NCI-H2029 treated with DMSO at 0.1 percent for 48 hours (cell line): ENCODE measurements at regions not wholly inside any gene's neighbourhood (a gene's known extent, or its start where the extent isn't known, plus 50 kb on each side); places are given as distances from the start of the nearest gene placed in this dataset.

Experiments used
- DNase-seq: peaks from one replicate; lab custom pipeline; 2025; lab: John Stamatoyannopoulos, UW

DNA sequence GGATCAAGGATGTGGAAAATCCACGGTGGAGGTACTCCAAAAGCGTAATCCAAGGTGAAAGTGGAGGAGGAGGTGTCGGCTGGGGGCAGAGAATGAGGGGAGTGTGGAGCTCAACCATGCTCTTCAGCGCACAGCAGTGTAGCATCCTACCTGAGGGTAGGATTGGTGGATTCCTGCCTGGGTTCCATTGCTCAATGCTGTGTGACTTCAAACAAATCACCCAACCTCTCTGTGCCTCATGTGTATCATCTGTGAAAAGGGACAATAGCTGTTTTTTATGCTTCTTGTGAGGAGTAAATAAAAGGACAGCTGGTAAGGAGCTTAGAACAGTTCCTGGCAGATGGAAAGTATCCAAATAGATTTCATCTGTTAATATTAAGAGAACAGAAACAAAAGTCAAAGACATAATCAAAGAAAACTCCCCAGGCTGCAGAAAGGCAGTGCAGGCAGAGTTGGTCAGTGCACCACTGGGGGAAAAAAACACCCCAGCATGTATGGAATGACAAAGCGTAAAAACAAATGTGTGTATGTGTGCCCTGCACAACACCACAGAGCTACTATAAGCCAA is 130.0 kb upstream of the HDAC4 start:
- DNase-seq = no peak

DNA sequence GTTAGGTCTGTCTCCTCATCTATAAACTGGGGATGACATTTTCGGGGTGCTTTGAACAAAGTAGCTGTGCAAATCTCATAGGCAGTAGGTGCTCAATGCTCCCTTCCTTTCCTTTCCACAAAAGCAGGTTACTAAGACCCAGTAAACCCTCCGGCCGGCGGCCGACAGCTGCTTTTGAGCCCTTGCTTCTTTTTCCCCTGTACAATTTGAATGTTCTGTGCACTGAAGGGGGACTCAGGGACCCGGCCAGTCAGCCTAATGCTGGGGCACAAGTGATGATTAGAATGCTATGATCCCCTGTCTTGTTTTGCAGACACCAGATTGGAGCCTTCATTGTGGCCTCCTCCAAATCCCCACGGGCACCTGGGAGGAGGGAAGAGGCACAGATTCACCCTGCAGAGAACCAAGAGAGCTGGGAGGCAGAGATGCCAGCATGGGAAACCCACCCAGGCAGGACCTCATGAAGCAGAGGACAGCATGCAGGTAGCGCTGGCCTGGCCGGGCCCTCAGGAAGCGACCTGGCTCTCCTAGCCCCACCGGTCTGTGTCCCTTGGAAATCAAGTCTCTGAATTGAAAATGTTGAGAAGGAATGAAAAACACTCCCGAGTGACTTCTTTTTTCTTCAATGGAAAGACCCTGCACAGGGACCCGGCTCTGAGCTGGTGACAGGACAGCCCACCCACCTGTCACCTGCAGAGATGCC is 128.6 kb upstream of the HDAC4 start:
- no peak for DNase-seq

DNA sequence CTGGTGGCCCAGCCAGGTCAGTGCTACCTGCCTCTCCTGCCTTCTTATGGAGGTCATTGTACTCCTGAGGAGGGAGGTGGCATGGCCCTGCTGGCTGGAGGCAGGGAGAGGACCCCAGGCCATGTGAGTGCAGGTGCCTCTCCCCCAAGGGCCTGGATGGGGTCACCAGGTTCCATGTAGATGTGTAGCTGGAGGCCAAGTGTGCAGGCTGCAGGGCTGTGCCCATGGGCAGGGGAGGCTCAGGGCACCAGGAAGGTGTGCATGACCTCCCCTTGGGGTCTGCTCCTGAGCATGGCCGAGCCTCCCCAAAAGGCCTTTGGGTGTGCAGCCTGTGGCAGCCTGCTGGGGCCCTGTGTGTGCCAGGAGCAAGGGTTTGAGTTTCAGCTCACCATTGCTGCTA is 128.1 kb upstream of the HDAC4 start:
- DNase-seq = no peak

DNA sequence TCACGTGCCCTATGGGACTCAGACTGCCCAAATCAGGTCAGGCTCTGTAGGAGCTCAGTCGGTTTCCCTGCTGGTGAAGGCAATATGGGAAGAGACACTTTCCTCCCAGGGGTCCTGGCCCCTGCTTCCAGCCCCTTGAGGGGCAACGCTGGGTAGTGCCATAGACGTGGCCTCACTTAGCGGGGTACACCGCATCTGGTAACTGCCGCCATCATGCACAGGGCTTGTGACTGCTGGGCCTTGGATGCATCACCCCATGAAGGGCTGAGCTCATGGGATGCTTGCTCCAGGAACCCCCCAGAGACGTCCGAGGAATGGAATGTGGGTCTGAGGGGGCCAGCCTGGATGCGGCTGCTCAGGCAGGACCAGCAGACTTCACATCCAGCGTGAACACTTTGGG is 127.3 kb upstream of the HDAC4 start:
- DNase-seq = no peak

DNA sequence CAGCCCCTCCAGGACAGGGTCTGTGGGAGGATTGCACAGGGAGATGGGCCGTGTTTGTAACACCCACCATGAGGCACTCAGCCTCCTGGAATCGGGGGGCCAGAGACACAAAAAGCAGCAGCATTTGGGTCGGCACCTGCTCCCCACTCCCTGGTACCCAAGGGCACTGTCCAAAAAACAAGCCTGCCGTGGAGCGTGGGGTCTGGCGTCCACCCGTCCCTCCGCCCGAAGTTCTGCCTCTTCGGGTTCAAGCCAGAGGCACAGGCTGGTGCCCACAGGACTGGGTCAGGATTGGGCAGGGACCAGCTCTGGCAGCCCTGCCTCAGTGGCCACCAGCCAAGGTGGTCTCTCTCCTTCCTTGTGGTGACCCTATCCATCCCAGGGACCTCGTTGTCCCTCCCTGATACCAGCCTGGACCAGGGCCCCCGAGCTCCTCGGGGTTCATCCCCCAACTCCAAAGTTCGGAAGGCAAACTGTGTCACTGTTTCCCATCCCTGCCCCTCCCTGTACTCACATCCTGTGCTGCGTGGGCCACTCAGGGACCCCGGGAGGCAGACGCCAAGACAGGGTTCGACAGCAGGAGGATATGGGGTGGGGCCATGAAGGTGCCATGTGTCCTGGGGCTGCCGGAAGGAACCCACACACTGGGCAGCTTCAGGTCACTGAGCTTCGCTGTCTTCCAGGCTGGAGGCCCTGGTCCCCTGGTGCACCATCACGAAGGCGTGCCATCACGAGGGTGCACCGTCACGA is 126.0 kb upstream of the HDAC4 start:
- DNase-seq = no peak

DNA sequence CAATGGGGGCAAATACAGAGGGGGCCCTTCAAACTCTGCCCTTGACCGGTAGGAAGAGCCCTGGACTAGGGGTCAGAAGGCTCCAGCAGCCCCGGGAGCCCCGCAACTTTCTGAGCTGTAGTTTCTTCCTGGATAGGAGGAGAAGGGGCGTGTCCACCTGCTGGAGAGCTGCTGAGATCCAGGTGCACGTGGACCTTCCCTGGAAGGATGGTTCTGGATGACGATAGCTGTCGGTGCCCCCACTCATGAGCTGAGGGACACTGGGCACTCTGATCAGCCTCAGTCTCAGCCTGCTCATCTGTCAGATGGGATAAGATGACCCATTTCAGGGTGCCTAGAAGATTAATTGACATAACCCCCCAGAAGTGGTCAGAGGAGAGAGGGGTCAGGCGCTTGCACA is 125.2 kb upstream of the HDAC4 start:
- no peak for DNase-seq

DNA sequence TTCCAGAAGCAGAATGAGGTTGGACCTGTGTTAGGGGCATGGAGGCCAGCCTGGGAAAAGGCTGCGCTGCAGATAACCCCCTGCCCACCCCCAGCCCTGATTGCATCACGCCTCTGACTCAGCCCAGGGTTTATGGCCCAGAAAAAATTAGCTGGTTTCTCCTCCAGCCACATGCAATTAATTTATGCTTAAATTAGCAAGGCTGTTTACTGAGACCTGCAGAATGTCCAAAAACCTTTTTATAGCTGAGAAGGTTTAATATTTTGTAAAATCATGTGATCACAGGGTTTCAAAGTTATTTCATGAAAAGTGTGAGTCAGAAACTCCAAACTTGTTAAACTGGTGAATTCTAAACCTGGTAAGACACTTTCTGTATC is 123.1 kb upstream of the HDAC4 start:
- DNase-seq = no peak

DNA sequence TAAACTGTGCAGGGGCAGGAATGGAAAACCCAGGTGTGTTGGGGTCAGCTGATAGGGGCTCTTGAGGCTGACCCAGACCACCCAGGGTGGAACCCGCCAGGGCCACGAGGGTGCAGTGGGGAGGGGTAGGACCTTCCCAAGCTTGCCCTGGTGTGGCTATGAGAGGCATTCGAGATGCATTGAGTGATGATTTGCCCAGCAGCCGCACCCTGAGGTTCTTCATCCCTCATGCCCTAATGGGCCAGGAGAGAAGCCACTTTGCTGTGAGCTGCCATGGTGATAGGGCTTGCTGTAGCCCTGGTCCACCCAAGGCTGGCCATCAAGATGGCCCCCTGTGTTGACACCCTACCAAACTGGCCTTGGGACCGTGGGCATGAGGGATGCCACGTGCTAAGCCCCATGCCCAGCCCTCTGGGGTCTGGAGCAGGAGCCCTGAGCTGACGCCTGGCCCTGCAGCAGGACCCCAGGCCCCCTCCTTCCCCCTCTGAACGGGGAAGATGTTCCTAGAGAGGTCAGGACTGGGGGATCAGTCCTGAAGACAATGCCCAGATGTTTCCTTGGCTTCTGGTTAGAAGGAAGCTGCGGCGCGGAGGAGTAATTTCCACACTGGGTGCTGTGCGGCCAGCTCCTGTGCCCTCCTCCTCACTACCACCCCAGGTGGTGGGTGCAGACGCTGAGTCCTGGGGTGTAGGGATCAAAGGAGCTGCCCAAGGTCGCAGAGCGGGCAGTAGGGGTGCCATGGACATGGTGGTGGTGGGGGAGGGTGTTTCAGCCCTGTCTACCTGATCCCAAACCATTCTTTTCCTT is 122.5 kb upstream of the HDAC4 start:
- DNase-seq = no peak

DNA sequence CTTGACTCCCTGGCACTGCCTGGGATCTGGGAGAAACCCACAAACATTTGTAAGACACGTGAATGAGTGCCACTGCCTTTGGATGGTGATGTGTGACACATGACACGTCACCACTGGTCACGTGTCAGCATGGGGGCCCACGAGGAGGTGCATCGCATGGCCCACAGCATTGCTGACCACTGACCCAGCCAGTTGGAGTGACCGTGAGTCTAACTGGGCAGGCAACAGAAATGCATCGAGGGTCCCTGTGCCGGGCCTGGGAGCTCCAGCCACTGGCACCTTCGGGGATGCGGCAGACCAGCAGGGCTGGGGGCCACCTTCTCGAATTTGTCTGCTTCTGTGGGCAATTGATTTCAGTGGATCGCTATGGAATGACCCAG is 121.9 kb upstream of the HDAC4 start:
- DNase-seq = no peak

DNA sequence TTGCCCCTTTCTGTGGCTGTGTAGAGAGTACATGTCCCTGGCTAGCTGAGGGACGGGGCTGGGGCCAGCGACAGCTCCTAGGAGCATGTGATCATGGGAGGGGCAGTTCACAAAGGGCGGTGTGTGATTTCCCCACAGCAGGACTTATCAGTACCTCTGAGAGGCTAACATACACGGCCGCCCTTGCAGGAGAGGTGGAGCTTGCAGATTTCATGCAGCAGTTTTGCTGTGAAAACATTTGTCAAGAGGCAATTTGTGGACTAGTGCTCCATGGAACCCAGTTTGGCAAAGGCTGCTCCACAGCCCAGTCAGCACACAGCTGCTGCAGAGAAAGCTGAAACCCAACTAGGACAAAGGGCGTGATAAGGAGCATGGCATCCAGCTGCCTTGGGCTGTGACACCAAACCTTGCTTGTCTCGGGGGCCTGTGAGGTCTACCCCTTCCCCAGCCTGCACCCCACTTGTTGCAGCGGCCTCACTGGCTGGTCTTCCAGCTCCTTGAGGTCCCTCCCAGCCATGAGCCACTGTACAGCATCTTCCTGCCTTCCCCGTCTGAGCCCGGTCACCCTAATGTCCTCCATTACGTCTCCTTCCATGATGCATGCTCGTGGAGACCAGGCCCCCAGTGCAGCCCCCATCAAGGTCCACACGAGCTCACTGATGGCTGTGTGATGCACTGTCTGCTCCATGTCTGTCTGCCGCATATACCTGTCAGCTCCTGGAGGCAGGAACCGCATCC is 121.4 kb upstream of the HDAC4 start:
- DNase-seq = no peak

DNA sequence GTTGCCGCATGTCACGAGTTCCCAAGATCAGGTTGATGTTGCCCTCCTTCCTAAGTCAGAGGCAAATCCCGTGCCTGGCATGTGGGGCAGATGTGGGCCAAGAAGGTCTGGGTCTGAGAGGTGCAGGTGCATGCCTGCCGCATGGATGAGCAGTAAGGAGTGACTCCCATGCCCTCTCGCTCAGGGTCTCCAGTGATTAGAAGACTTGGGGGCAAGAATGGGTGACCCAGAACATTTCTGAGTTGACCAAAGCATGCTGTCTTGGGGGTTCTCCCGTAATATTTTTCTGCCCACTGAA is 120.6 kb upstream of the HDAC4 start:
- no peak for DNase-seq

DNA sequence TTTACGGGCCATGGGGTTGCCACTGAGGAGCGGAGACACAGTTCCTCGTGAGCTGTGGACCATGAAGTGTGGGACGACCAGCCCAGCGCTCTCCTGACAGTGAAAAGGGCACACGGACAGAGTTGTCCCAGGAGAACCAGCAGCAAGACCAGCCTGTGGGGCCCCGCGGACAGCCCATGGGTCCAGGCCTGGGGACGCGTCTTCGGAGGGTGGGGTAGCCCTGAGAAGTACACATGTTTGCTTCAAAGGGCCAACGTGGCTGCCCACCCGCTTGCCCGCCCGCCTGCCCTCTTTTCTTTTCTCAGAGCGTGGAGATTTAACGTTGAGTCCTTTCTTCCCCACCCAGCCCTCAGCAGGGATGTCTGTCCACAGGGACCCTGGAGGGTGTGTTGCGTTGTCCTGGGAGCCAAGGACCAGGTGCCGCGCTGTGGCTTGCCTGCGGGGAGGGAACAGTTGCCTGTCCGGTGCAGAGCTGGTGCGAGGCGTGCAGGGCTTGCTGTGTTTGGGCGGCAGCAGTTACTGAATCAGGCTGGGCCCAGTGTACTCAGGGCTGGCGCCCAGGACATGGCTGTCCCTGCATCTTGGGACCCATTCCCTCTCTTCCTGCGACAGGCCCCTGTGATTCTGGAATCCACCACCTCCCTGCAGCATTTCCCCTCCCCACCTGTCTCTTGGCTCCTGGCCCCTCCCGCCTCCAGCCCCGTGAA is 120.1 kb upstream of the HDAC4 start:
- no peak for DNase-seq

DNA sequence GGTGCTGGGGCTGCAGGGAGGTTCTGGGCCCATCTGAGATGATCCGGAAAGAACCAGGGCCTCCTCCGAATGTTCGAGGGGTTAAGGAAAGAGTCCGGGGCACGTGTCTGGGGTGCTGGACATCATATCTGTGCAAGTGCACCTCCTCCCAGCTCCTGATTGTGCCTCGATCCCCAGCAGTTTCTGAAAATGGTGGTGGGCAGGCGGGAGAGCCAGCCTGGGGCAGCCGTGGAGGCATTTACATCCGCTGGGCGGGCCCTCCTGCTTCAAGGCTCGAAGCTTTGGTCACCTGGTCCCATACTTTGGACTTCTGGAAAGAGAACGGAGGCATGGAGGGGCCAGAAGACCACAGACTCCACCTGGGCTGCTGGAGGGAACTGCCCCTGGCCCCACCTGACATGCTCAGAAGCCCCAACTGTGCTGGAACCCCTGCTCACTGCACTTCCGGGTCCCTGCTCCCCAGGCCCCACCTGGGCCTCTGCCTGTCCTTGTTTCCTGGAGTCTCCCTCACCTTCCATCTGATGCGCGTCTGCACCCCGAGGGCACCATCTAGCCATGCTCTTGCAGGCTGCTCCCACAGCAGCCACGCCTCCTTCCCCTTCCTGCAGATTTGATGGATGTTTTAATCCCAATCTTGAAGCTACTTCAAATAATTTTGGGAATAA is 119.2 kb upstream of the HDAC4 start:
- no peak for DNase-seq

DNA sequence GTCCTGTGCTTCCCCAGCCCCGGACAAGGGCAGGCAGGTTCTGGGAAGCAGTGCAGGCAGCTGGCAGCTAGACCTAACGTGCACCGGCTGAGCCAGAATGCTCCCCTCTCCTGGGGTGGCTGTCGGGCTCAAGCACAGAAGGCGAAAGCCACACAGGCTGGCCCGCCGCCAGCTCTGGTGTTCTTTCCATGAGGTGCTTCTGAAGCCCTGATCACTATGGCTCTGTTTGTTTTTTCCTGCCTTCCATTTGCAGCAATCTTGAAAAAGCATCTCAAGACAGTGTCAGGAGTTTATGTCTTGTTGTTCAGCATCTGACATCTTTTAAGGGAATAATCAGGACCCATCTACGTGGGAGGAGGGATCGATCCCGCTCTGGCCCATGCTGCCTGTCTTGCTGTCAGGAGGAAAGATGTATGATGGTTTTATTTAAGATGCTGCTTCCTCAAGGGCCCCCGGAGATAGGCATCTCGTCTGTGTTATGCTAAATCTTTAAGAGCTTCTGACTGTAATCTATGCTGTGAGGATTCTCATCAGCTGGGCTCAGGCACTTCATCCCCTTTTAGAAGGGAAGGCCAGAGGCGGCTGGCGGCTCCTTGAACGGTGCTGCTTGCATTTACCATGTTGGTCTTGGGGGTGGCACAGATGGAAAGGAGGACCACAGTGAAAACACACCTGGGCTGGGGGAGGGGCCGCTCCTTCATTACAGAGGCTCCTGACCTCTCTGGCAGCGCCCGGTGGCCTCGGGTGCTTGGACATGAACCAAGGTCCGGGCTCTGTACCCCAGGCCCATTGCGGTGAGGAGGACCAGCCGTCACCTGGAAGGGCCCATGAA is 118.5 kb upstream of the HDAC4 start:
- DNase-seq = peak; percentile 26

DNA sequence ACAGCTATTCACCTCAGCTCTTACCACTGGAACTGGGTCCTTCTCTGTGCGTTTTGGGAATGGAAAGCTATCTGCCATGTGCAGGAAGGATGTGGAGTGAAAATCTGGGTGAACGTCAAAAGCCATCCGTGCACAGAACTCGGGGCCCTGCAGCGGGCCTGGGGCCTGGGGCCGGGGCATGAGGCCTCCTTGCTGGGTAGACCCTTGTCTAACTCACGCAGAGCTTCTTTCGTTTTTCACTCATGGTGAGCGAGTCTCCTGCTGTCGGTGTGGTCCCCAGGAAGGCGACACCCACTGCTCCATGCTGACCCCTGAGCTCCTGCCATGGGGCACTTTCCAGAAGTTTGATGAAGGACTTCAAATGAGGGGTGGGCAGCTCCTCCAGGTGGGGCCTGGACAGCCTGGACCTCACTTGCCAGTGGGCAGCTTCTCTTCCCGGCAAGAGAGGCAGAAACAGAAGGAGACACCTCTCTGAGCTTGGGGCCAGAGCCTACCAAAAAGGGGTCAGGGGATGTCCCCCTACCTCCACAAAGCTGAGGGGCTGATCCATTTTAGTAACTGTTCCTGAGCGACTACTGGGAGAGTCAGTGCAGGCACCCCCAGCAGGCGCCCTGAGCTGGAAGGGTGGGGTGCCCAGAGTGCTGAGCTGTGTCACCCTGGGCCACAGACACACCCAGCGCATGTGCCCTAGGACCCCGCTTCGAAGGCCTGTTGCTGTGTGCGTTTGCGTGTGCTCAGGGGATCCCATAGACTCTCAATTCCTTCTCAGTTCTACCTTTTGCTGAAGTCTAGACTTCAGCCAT is 117.7 kb upstream of the HDAC4 start:
- no peak for DNase-seq

DNA sequence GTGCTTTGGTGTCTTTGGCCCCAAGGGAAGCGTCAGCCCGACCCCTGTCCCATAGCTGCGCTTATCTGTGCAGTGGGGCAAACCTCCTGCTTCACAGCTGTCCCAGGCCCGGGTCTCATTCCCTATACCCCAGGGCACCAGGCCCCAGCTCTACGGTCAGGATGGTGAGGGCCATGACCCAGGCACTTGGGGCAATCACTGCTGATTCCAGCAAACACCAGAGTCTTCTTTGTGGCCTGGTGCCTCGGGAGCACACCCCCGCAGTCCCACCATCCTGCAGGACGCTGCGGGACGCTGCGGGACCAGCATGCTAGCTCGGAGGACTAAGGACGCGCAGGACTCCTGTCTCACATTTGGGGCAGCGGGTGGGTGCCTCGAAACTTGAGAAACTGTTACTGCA is 116.9 kb upstream of the HDAC4 start:
- DNase-seq = no peak

DNA sequence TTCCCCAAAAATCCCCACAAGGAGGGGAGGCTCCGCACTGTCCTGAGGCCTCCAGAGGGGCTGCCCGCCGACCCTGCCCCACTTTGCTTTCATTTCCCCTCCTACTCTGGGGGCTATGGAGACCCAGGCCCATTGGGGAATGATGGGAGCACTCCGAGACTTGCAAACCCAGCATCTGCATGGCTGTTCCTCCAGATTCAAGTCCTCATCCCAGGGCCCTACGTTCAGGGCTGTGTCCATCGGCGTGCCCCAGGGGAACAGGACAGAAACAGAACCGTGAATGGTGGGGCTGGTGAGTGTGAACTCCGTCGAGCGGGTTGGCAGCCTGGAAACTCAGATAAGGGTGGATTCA is 116.1 kb upstream of the HDAC4 start:
- no peak for DNase-seq

DNA sequence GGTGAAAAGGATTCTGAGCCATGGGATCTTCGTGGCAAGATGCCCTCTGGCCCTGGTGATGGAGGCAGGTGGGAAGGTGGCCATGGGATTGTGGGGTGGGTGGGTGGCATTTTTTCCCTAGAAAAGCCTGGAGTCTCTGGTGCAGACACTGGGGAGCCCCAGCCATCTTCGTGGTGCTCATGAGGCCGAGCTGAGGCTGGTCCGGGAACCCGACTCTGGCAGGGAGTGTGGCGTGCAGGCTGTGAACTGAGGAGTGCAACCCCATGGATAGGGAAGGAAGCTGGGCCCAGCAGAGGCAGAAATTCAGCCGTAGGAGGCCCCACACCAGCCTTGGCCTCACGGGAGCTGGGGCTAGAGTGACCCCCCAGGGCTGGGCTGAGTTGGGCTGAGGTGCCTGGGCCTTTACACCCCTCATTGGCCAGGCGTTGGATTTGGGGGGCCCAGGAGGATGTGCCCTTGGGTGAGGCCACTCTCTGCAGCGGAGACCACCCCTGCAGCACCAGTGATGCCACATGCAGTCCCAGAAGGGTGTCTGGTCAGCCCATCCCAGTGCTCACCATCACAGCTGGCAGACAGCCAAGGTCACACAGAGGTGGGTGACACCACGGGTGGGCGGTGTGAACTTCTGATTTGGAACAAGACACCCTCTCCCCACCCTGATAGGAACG is 115.6 kb upstream of the HDAC4 start:
- no peak for DNase-seq
